Progenitor cell of endocrine pancreas (in vitro differentiated cells): ENCODE measurements at regions not wholly inside any gene's neighbourhood (a gene's known extent, or its start where the extent isn't known, plus 50 kb on each side); places are given as distances from the start of the nearest gene placed in this dataset.

Experiments used
- DNase-seq: peaks from one replicate; pipeline ENCODE4 v3.0.0; 2021; ENCODE audit warnings: low spot score; ENCODE audit not compliant: unreplicated experiment
- H3K27ac Mint-ChIP-seq: 2 replicates; pipeline ENCODE4 v1.8.0; 2021; ENCODE audit warnings: mild to moderate bottlenecking, moderate library complexity, mixed read lengths
- H3K27me3 Mint-ChIP-seq: 2 replicates; pipeline ENCODE4 v1.8.0; 2021; ENCODE audit warnings: mixed read lengths
- H3K36me3 Mint-ChIP-seq: 2 replicates; pipeline ENCODE4 v1.8.0; 2022; ENCODE audit warnings: mixed read lengths; ENCODE audit not compliant: insufficient read depth
- H3K4me1 Mint-ChIP-seq: 2 replicates; pipeline ENCODE4 v1.8.0; 2021; ENCODE audit warnings: low read depth, mixed read lengths
- H3K4me3 Mint-ChIP-seq: 2 replicates; pipeline ENCODE4 v1.8.0; 2021; ENCODE audit warnings: low read depth, mild to moderate bottlenecking, moderate library complexity, mixed read lengths
- H3K9me3 Mint-ChIP-seq: 2 replicates; pipeline ENCODE4 v1.8.0; 2021; ENCODE audit warnings: low read depth, mixed read lengths
- TF ChIP-seq, protein P1 (sequence below): fragments of 200-600 bp; sonication (generic); IDR thresholded peaks from one replicate; pipeline ENCODE4 v1.5.0; 2021; ENCODE audit warnings: antibody characterized with exemption, mild to moderate bottlenecking; ENCODE audit not compliant: unreplicated experiment

DNA sequence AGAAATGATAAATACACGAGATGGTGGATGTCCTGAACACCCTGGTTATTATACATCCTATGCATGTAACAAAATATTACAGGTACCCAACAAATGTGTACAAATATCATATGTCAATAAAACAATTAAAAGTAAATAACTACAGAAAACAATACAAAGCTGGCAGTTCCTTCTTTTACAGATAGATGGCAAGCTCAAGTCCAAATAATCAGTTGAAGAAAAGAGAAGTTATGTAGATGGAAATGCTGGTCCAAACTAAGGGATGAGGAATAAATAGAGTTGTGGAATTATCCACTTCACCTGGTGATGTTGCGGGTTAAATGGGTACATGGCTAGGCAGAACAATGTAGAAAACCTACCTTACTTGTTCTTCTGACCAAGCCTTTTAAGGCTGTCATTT lies 79.4 kb downstream of the PALM2AKAP2 start:
- Mint-ChIP-seq H3K4me3 (no peak overlapping the region), H3K4me1 (no peaks in the 10 kb centered on the region), H3K27ac (no peak overlapping the region), H3K27me3 (peaks cover 9% of the 10 kb centered on the region), H3K36me3 (no peaks in the 10 kb centered on the region), H3K9me3 (no peaks in the 10 kb centered on the region)
- TF ChIP-seq, protein P1, sequence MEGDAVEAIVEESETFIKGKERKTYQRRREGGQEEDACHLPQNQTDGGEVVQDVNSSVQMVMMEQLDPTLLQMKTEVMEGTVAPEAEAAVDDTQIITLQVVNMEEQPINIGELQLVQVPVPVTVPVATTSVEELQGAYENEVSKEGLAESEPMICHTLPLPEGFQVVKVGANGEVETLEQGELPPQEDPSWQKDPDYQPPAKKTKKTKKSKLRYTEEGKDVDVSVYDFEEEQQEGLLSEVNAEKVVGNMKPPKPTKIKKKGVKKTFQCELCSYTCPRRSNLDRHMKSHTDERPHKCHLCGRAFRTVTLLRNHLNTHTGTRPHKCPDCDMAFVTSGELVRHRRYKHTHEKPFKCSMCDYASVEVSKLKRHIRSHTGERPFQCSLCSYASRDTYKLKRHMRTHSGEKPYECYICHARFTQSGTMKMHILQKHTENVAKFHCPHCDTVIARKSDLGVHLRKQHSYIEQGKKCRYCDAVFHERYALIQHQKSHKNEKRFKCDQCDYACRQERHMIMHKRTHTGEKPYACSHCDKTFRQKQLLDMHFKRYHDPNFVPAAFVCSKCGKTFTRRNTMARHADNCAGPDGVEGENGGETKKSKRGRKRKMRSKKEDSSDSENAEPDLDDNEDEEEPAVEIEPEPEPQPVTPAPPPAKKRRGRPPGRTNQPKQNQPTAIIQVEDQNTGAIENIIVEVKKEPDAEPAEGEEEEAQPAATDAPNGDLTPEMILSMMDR, result no peak
- DNase-seq, result no peak

DNA sequence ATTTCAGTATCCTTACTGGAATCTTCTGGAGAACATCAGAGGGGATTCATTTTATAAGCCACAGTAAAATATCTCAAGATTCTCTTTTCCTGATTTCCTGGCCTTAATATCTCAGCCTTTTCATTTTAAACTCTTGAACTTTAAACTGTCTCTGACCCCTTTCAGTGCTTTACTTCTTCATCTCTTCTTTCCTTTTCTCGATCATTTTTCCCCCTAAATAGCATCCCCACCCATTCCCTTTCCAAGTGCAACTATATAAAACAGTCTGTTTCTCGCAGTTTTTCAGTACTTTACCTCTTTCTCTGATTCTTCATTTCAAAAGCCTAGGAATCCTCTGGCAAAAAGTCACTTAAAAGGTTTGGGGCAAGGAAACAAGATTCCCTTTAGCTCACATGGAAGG lies 80.5 kb downstream of the PALM2AKAP2 start:
- no peaks in the 10 kb centered on the region for H3K4me1 Mint-ChIP-seq
- TF ChIP-seq, protein P1, result no peak
- H3K4me3 Mint-ChIP-seq, result no peak overlapping the region
- H3K9me3 Mint-ChIP-seq, result no peaks in the 10 kb centered on the region
- no peaks in the 10 kb centered on the region for H3K36me3 Mint-ChIP-seq
- H3K27me3 Mint-ChIP-seq, result peaks cover 9% of the 10 kb centered on the region
- no peak for DNase-seq
- no peak overlapping the region for H3K27ac Mint-ChIP-seq

DNA sequence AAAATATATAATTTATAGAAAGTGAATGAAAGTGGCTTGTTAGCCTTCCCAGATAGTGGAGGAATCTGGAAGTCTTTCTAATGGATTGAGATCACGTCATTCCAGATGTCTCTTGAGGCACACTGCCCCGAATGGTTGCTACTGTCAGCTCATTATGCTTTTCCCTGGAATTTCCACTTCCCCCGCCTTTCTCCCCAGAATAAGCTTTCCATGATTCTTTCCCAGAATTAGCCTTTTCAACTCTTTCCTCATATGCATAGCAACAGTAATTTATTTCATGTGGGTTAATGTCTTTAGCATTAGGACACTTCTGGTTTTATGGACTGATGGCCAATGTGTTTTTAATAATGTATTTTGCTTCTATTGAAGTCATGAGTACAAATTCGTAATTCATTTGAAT lies 81.5 kb downstream of the PALM2AKAP2 start:
- Mint-ChIP-seq H3K36me3 (no peaks in the 10 kb centered on the region), H3K9me3 (no peaks in the 10 kb centered on the region), H3K27me3 (peaks cover 9% of the 10 kb centered on the region), H3K4me3 (no peak overlapping the region), H3K27ac (no peak overlapping the region), H3K4me1 (no peaks in the 10 kb centered on the region)
- no peak for DNase-seq
- TF ChIP-seq, protein P1, result no peak

DNA sequence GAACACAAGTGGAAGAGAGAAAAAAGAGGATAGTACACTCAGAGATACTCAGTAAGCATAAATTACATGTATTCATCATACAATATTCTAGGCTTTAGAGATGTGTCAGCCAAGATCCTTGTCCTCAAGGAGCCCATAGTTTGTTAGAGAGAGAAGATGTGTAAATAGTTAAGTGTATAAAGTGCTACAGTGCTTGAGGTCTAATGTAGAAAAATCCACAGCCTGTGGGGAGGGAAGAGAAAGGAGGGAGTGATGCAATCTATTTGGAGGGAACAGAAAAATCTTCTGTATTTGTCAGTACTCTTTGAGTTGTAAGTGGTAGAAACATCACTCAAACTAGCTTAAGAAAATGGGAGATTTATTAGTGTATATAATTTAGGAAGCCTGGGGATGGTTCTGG lies 81.9 kb downstream of the PALM2AKAP2 start:
- Mint-ChIP-seq H3K27me3 (peaks cover 9% of the 10 kb centered on the region), H3K27ac (no peak overlapping the region), H3K4me3 (no peak overlapping the region), H3K9me3 (no peaks in the 10 kb centered on the region), H3K36me3 (no peaks in the 10 kb centered on the region), H3K4me1 (no peaks in the 10 kb centered on the region)
- DNase-seq, result no peak
- TF ChIP-seq, protein P1, result no peak

DNA sequence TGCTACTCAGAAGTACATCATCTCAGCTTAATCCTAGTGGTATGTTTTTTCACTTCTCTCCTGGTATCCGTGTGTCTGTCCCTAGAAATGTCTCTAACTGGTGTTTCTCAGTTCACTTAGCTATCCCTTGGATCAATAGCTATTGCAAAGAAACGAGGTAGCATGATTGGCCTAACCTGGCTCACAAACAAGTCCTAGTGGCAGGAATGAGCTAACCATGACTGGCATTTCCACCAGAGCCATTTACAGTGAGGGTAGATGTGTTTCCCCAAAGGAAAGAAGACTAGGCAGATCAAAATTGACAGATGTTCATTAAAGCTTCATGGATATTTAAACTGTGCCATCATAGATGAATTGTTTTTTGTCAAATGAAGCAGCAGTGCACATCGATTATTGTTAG lies 82.5 kb downstream of the PALM2AKAP2 start:
- no peaks in the 10 kb centered on the region for H3K4me1 Mint-ChIP-seq

More for the DNA sequence above, 82.5 kb downstream of the PALM2AKAP2 start:
- no peaks in the 10 kb centered on the region for H3K36me3 Mint-ChIP-seq
- H3K4me3 Mint-ChIP-seq, result no peak overlapping the region
- H3K27me3 Mint-ChIP-seq, result peaks cover 14% of the 10 kb centered on the region
- no peak for DNase-seq
- TF ChIP-seq, protein P1, result peak; percentile 31
- no peaks in the 10 kb centered on the region for H3K9me3 Mint-ChIP-seq
- no peak overlapping the region for H3K27ac Mint-ChIP-seq
